NCI-H748 (cell line): ENCODE measurements at regions not wholly inside any gene's neighbourhood (a gene's known extent, or its start where the extent isn't known, plus 50 kb on each side); places are given as distances from the start of the nearest gene placed in this dataset.

Experiments
- DNase-seq: peaks from one replicate; lab custom pipeline; 2025; ENCODE audit not compliant: unreplicated experiment; lab: John Stamatoyannopoulos, UW

DNA sequence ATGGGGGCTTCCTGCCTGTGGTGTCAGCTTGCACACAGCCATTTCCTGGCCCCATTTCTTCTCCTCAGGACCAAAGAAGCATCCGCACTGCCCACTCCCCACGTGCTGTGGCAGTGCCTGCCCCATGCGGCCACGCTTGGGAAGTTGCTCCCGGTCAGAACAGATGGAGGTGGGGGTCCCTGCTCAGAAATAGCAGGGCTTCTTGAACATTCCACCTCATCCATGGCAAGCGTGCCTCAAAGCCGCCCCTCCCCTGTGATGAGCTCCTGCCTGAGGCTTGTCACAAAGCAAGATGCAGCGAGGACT, 238.2 kb downstream of the SYK start:
- DNase-seq: no peak

DNA sequence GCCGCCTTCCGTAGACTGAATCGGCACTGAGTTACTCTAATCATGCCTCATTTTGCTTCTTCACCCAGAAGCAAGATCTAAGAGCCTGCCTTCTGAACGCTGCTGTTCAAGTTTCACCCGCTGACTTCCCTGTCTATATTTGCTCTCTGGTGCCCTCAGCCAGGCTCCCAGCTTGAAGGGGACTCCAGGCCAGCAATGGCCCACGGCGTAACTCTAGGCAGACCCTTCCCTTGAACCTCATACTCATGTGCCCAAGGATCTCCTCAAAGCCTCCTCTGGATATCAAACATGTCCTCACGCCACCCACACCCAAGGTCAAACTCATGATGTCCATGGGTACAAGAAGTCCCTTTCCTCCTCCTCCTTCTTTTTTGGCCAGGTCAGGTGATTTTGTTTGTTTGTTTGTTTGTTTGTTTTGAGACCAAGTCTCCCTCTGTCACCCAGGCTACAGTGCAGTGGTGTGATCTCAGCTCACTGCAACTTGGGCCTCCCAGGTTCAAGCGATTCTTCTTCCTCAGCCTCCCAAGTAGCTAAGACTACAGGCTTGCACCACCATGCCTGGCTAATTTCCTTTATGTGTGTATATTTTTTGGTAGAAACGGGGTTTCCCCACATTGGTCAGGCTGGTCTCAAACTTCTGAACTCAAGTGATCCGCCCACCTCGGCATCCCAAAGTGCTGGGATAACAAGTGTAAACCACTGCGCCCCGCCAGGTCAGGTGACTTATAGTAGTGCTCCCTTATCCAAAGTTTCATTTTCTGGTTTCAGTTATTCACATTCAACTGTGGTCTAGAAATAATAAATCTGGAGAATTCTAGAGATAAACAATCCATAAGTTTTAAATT, 239.0 kb downstream of the SYK start:
- no peak for DNase-seq

DNA sequence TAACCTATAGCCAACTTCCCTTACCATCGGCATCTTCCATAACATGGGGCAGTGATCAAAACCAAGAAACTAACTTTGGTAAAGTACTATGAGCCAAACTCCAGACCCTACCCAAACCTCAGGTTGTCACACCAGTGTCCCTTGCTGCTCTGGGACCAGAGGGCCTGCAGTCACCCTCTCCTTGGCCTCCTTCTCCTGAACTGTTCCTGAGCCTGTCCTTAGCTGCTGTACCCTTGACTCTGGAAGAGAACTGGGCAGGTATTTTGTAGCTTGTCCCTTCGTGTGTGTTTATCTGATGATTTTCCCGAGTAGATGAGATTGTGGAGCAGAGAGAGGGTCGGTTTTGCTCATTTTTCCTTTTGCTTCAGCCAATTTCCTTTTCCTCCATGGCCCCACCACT, 240.4 kb downstream of the SYK start:
- no peak for DNase-seq

GRCh38 chr9:91042541-91042940, 240.9 kb downstream of the SYK start:
- DNase-seq: no peak

GRCh38 chr9:91043056-91043810, 241.6 kb downstream of the SYK start:
- no peak for DNase-seq

DNA sequence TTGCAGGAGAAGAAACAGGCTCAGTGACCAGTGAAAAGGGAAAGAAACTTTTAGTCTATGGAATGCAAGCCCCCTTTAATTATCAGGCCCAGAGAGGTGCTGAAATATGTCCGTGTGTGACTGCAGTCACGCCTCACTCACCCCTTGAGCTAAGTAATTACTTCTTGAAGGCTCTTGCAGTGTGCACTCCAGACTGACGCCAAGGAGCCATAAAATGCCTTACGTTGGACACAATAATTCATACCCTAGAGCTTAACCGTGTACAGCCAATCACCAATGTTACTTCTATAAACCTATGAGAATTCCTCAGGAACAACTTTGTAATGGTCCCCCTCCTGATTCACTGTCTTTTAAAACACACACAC, 242.2 kb downstream of the SYK start:
- DNase-seq: no peak

DNA sequence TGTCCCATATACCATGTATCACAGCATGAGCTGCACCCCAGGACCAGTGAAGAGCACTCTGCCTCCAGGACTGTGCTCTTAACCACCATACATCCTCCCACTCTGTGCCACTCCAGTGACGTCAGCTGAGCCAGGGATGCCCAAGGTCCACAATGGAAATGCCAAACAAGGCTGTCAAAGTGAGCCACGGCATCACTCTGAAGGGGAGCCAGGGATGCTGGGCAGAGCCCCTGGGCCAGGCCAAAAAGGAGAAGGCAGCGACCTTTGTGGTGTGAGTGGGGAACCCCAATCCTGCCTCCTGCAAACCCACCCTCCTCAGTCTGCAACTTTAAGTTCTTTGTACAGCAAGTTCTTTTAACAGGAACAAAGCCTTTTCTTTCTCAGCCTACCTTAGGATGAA, 242.7 kb downstream of the SYK start:
- DNase-seq: no peak

DNA sequence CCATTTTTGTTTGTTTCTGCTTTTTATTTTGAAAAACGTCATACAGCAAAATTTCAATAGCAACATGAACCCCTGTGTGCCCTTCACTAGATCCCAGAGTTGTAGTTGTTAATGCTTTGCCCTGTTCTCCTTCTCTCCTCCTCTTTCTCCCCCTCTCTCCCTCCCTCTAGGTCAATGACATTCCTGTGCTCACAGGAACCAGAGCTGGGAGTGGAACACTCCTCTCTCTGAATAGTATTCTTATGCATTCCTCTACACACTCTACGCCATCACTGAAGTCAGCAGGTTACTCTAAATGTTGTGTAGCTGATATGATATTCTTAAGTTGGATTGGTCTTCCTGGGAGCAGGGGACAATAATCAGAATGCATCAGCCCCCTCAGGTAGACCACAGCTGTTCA, 243.4 kb downstream of the SYK start:
- no peak for DNase-seq

DNA sequence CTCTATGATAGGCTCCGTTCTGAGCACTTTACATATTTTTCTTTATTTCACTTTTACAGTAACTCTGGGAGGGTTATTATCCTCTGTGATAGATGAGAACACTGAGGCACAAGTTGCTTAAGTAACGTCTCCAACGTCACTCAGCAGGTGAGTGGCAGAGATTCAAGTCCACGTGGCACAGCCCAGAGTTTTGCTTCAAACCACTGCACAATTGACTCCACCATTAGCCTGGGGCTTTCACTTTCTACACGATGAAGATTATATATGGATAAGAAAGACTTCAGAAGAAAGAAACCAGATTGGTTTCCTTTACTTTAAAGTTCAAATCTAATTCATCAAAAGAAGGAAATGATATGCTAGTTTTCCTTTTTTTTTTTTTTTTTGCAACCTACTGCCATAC, 245.9 kb downstream of the SYK start:
- DNase-seq: no peak

DNA sequence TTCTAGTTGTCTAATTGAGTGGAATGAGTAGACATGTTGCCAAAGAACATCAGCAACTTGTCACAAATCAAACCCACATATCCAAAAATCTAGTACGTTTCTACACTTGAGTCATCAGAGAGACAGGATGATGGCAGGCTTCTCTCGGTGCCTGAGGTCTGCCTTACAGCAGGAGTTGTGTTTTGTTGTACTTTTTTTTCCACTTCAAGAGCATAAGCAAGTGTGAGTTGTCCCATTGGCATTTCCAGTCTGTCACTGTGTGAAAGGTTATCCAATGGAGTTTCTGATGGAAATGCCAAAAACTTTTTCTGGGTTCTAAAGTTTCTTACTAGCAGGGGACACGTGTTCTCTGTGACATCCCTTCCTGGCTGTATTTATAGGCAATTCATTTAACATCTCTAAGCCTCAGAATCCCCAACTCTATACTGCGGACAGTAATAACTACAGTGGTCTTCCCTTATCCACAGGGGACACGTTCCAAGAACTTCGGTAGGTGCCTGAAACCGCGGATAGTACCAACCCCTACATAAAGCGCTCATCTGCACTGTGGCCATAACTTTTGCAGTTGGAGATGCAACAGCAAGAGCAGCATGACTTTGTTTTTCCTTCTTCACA, 246.5 kb downstream of the SYK start:
- no peak for DNase-seq

- DNase-seq: peak; percentile 82
Measured at GRCh38 chr9:91048749-91049148, 247.1 kb downstream of the SYK start.

DNA sequence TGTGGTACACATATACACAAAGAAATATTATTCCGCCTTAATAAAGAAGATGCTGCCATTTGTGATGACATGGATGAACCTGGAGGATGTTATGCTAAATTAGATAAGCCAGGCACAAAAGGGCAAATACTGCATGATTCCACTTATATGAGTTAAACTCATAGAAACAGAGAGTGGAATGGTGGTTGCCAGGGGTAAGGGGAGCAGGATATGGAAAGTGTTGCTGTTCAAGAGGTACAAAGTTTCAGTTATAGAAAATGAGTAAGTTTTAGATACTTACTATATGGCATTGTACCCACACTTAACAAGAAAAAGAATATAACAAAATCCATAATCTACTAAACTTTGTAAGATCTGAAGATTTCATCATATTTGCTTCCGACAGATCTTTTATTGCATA, 252.2 kb downstream of the SYK start:
- DNase-seq: no peak

GRCh38 chr9:91055845-91056244, 254.2 kb downstream of the SYK start:
- DNase-seq: no peak

- DNase-seq: no peak
Measured at GRCh38 chr9:91056486-91056885, 254.9 kb downstream of the SYK start.

- DNase-seq: no peak
Measured at GRCh38 chr9:91056917-91057316, 255.3 kb downstream of the SYK start.

DNA sequence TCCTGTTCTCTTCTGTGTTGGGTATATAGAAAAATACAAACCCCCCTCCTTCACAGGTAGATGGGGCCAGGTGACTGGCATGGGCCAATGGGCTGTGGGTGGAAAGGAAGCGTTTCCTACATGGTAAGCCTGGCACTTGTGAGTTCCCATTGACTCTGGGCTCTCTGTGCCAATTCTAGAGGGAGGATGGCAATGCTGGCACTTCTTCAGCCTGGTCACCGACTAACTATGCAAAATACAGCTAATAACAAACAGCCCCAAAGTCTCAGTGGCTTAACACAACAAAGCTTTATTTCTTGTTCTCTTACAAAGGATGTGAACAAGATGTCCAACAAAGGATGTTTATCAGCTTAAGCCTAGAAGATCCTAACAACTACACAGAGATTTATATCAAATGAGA, 258.1 kb downstream of the SYK start:
- DNase-seq: no peak

DNA sequence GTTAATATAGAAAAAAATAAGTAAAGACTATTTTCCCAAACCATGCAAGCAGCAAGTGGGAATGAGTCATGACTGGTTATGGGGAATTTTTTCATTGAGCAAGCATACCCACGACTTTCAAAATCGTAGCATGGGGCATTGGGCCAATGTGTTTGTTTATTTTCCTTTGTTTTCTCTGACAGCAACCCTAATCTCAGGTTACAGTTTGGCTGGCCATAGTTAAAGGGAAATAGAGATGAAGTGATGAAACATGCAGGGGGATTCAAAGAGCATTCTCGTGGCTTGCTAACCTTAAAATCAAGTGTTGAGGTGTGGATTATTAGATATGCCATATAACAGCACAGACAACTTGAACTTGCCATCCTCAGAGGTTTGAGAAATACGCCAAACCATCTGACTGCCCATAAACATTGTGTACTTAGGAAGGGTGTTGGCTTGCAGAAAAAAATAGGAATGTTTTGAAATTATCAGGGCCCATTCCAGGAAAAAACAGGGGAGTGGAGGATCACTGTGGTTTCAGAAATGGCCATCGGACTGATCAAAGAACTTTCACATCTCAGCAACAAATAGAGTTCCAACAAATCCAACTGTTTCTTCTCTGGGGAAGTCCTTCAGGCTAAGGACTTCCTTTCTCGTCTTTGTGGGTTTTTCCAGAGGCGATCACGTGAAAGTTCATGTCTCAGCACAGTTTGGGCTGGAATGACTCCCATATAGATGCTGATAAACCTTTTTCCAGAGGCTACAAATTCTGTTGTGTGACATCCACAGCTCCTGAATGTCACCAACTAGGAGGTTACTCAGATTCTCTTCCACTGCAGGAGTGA, 259.1 kb downstream of the SYK start:
- peak; percentile 80 for DNase-seq

- no peak for DNase-seq
Measured at GRCh38 chr9:91061506-91061905, 259.9 kb downstream of the SYK start.

DNA sequence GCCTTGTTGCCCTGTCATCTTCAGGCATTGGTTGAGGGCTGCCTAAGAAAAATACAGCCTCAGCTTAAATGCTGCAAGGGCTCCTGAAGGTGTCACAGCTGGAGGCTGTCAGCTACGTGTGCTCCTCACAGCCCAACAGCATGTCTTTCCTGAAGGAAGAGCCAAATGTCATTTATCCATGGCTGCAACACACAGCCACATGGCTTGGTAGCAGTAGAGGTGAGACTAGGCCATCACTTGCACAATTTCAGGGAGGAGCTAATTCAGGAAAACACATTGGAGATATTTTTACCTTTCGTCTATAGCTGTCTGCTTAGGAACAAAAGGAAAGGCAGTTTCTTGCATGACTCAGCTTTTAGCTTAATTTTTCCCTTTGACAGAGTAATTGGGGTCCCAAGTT, 260.7 kb downstream of the SYK start:
- no peak for DNase-seq

DNA sequence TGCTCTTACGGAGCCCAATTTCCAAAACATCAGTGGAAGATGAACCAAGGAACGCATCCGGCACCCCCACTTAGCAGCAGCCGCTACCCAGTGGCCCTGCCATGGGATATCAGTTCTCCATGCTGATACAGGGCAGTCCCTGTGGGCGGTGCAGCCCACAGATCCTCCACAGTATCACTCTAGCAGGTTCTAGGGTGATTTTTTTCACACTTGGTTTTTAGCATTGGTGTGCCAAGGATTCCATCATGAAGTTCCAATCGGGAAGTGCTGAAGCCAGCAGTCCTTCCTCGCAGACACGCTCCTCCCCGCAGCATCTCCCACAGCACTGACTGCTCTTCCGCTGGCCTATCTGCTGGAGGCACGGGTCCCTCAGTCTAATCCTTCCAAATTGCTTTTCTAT, 261.9 kb downstream of the SYK start:
- DNase-seq: no peak

DNA sequence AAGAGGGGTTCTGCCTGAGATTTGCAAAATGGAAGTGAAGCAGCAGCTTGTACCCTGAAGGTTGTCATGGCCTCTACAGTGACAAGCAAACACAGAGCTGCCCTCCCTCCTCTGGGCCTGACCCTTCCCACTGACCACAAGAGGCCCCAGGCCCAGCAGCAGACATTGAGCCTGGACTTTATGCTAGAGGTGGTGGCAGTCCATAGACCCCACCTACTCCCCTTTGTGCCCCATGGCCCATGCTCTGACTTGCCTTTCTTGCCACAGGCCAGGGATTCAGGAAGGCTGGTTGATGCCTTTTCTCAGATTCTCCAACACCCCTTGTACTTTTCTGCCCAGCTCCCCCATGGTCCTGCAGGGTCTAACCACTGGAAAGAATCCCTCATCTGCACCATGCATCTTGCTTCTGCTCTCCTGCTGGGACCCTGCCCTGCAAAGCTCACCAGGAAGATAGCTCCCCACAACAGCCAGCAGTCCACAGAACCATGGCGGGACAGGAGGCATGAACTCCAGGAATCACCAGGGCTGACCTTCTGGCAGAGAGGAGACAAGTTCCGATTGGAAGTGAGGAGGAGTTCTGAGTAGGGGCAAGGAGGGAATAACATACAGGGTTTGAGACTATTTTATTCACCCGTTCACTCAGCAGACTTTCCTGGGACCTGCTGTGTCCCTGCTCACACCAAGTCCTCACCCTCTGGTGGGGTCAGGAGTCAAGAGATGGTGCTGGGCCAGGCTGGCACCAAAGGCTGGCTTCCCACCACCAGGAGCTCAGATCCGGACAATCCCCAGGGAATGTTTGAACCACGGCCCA, 263.8 kb downstream of the SYK start:
- no peak for DNase-seq
